CD14-positive monocyte (primary cell): ENCODE measurements at regions not wholly inside any gene's neighbourhood (a gene's known extent, or its start where the extent isn't known, plus 50 kb on each side); places are given as distances from the start of the nearest gene placed in this dataset.

Experiments used
- DNase-seq, 3 donors: peaks; one replicate each; pipeline ENCODE4 v3.0.0-alpha.2; 2011 to 2022
- H2AFZ ChIP-seq: 2 replicates; pipeline ENCODE4 v1.6.0; 2012; ENCODE audit warnings: mild to moderate bottlenecking, low read depth, low read length, inconsistent platforms; ENCODE audit not compliant: insufficient read depth, poor library complexity, severe bottlenecking
- H3K27ac ChIP-seq, 2 donors: 1 replicate in 1 of 2; 2 replicates in 1 of 2; pipeline ENCODE4 v1.5.1; 2012 to 2013; ENCODE audit warnings: low read length in 2 of 2, control low read depth in 1 of 2, inconsistent platforms in 1 of 2, low read depth in 1 of 2, mild to moderate bottlenecking in 1 of 2
- H3K27me3 ChIP-seq, 2 donors: one replicate each; pipeline versions ENCODE4 v1.6.0 to v1.6.1; 2011 to 2013; ENCODE audit warnings: low read length in 2 of 2; ENCODE audit not compliant: control insufficient read depth in 2 of 2, insufficient read depth in 2 of 2
- H3K36me3 ChIP-seq, 2 donors: replicated peaks in 1 of 2; 1 replicate in 1 of 2; 2 replicates in 1 of 2; pipeline versions ENCODE4 v1.5.1 to v1.6.1; 2012 to 2013; ENCODE audit warnings: low read length in 2 of 2, control low read depth in 1 of 2, inconsistent platforms in 1 of 2, mild to moderate bottlenecking in 1 of 2; ENCODE audit not compliant: insufficient read depth in 2 of 2, control insufficient read depth in 1 of 2
- H3K4me1 ChIP-seq, 2 donors: 1 replicate in 1 of 2; 2 replicates in 1 of 2; pipeline versions ENCODE4 v1.5.1 to v1.6.1; 2012 to 2013; ENCODE audit warnings: low read length in 2 of 2, control low read depth in 1 of 2, inconsistent platforms in 1 of 2, mild to moderate bottlenecking in 1 of 2, moderate library complexity in 1 of 2; ENCODE audit not compliant: insufficient read depth in 2 of 2, control insufficient read depth in 1 of 2
- H3K4me2 ChIP-seq: replicated peaks from 2 replicates; pipeline ENCODE3; 2012; ENCODE audit warnings: low read length, moderate library complexity, mild to moderate bottlenecking; ENCODE audit not compliant: poor library complexity, severe bottlenecking; ENCODE audit errors: extremely low read depth
- H3K4me3 ChIP-seq, 3 experiments: fragments of 200-600 bp in 1 of 3; sonication (generic) in 1 of 3; replicated peaks in 1 of 3; 1 replicate in 2 of 3; 2 replicates in 1 of 3; pipeline ENCODE4 v1.5.1; 2011 to 2013; ENCODE audit warnings: low read length in 3 of 3, mild to moderate bottlenecking in 3 of 3, control low read depth in 2 of 3, low read depth in 2 of 3, inconsistent platforms in 1 of 3, moderate library complexity in 1 of 3
- H3K79me2 ChIP-seq: 2 replicates; pipeline ENCODE4 v1.6.0; 2012; ENCODE audit warnings: mild to moderate bottlenecking, control low read depth, inconsistent platforms, low read length, moderate library complexity; ENCODE audit not compliant: insufficient read depth
- H3K9ac ChIP-seq: 2 replicates; pipeline ENCODE4 v1.6.0; 2017; ENCODE audit warnings: low read length, mild to moderate bottlenecking; ENCODE audit not compliant: insufficient read depth, poor library complexity, severe bottlenecking
- H3K9me3 ChIP-seq, 2 donors: replicated peaks in 1 of 2; 1 replicate in 1 of 2; 2 replicates in 1 of 2; pipeline versions ENCODE4 v1.5.1 to v1.6.1; 2012 to 2013; ENCODE audit warnings: low read length in 2 of 2, control low read depth in 1 of 2; ENCODE audit not compliant: control insufficient read depth in 1 of 2, insufficient read depth in 1 of 2
- H4K20me1 ChIP-seq: 2 replicates; pipeline ENCODE4 v1.6.0; 2012; ENCODE audit warnings: mild to moderate bottlenecking, low read length, control low read depth, moderate library complexity; ENCODE audit not compliant: insufficient read depth
- H3K27ac Mint-ChIP-seq, 7 donors: one replicate each; pipeline ENCODE4 v1.8.0; 2020; ENCODE audit warnings: mild to moderate bottlenecking in 7 of 7, mixed read lengths in 7 of 7, moderate library complexity in 6 of 7, inconsistent platforms in 2 of 7
- H3K27me3 Mint-ChIP-seq, 3 donors: one replicate each; pipeline ENCODE4 v1.8.0; 2021 to 2022; ENCODE audit warnings: low read depth in 3 of 3, mild to moderate bottlenecking in 3 of 3, mixed read lengths in 3 of 3, moderate library complexity in 3 of 3, inconsistent platforms in 1 of 3
- H3K36me3 Mint-ChIP-seq, 2 donors: one replicate each; pipeline ENCODE4 v1.8.0; 2020; ENCODE audit warnings: mixed read lengths in 2 of 2, inconsistent platforms in 1 of 2, mild to moderate bottlenecking in 1 of 2
- H3K4me1 Mint-ChIP-seq: one replicate; pipeline ENCODE4 v1.8.0; 2020; ENCODE audit warnings: mild to moderate bottlenecking, mixed read lengths
- H3K4me3 Mint-ChIP-seq, 2 donors: one replicate each; pipeline ENCODE4 v1.8.0; 2020; ENCODE audit warnings: mild to moderate bottlenecking in 2 of 2, mixed read lengths in 2 of 2, moderate library complexity in 1 of 2
- H3K9me3 Mint-ChIP-seq, 7 donors: one replicate each; pipeline ENCODE4 v1.8.0; 2020 to 2022; ENCODE audit warnings: mixed read lengths in 7 of 7, mild to moderate bottlenecking in 6 of 7, moderate library complexity in 6 of 7, inconsistent platforms in 2 of 7
- CTCF ChIP-seq: fragments of 200-600 bp; IDR thresholded peaks from one replicate; pipeline ENCODE4 v1.8.0; 2022; ENCODE audit warnings: antibody characterized with exemption, mild to moderate bottlenecking
- WGBS: methylation state at CpG from one replicate; pipeline ENCODE4 v1.1.5; 2013; ENCODE audit warnings: missing lambda C conversion rate; ENCODE audit not compliant: insufficient coverage; 5-methylcytosine and 5-hydroxymethylcytosine counted together
- intact Hi-C, 2 donors: fragments of 100-400 bp; cut with micrococcal nuclease; formaldehyde crosslinking; loops; one replicate each; pipeline versions ENCODE4 v1.15.0 to v1.15.1; 2023

GRCh38 chr3:34439796-34440195 is 641.4 kb downstream of the PDCD6IP start:
- no peak overlapping the region for H2AFZ ChIP-seq
- H3K27me3 ChIP-seq, result no peaks in the 10 kb centered on the region
- intact Hi-C loops, result no loop called here
- Mint-ChIP-seq H3K4me1 (no peaks in the 10 kb centered on the region), H3K4me3 (no peak overlapping the region), H3K36me3 (no peaks in the 10 kb centered on the region), H3K27me3 (no peaks in the 10 kb centered on the region), H3K9me3 (peaks cover 2 to 15% (median 6%) of the 10 kb centered on the region in 7 donors), H3K27ac (no peak overlapping the region)
- DNase-seq, result no peak
- WGBS, result 84% methylated on average over 2 of the region's 2 CpGs
- no peaks in the 10 kb centered on the region for H3K36me3 ChIP-seq
- H3K9ac ChIP-seq, result no peak overlapping the region
- peaks cover 3 to 5% of the 10 kb centered on the region in 2 donors for H3K9me3 ChIP-seq
- H3K4me2 ChIP-seq, result no peak overlapping the region
- no peak for TF ChIP-seq CTCF
- no peaks in the 10 kb centered on the region for H4K20me1 ChIP-seq
- no peaks in the 10 kb centered on the region for H3K79me2 ChIP-seq
- no peak overlapping the region for H3K4me3 ChIP-seq
- no peak overlapping the region for H3K27ac ChIP-seq
- H3K4me1 ChIP-seq, result no peaks in the 10 kb centered on the region

GRCh38 chr3:34444137-34444536 is 645.7 kb downstream of the PDCD6IP start:
- Mint-ChIP-seq H3K27ac (no peak overlapping the region), H3K4me1 (no peaks in the 10 kb centered on the region), H3K36me3 (no peaks in the 10 kb centered on the region), H3K27me3 (peaks cover 0 to 2% (median 0%) of the 10 kb centered on the region in 3 donors), H3K9me3 (peaks cover 5 to 28% (median 17%) of the 10 kb centered on the region in 7 donors), H3K4me3 (no peak overlapping the region)
- Histone ChIP-seq H3K27ac (no peak overlapping the region), H3K79me2 (no peaks in the 10 kb centered on the region), H3K36me3 (no peaks in the 10 kb centered on the region), H3K27me3 (no peaks in the 10 kb centered on the region), H3K4me3 (no peak overlapping the region), H2AFZ (no peak overlapping the region), H4K20me1 (no peaks in the 10 kb centered on the region), H3K4me2 (no peak overlapping the region), H3K4me1 (no peaks in the 10 kb centered on the region), H3K9me3 (peaks cover 0 to 9% of the 10 kb centered on the region in 2 donors), H3K9ac (no peak overlapping the region)
- intact Hi-C loops, result no loop called here
- TF ChIP-seq CTCF, result no peak
- DNase-seq, result no peak
